ENCODE measurements at regions not wholly inside any gene's neighbourhood (a gene's known extent, or its start where the extent isn't known, plus 50 kb on each side); places are given as distances from the start of the nearest gene placed in this dataset.

DNA sequence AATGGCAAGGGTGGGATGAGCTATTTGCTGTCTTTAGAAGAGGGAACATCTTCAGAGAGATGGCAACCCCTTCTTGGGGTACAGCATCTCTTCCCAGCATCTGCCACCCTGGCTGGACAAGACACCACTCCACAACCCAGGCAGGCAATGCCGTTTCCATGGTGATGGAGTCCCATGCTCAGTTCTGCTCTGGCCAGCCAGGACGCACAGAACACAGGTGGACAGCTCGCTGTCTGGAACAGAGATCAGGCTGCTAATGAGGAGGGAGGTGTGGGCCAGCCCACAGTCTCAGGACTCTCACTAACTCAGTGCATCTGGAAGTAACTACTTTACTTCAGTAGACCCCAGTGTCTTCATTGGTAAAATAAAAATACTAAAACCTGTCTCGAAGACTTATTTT lies 321.0 kb upstream of the CPEB2 start:
- DNase-seq (ENCODE audit: low read depth in 2 of 2) = no peak

DNA sequence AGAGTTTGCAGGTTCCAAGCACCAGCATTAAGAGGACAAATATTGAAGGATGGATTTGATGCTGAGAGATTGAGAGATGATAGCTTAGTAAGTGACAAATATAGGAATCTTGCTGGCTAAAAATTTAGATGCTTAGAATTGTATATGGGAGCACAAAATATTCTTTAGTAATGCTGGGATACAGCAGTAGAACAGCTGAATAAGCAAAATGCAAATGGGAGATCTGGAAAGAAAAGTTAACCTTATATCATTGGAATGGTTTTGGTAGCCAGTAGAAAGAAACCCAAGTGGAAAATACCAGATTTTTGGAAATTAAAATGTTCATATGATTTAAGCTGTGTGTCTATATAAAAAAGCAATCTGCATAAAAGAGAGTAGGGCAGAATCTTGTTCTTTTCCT lies 308.6 kb upstream of the CPEB2 start:
- no peak for DNase-seq (ENCODE audit: low read depth in 2 of 2)

- DNase-seq (ENCODE audit: low read depth in 2 of 2) = no peak
Measured at GRCh38 chr4:14695095-14695845, 307.0 kb upstream of the CPEB2 start.

DNA sequence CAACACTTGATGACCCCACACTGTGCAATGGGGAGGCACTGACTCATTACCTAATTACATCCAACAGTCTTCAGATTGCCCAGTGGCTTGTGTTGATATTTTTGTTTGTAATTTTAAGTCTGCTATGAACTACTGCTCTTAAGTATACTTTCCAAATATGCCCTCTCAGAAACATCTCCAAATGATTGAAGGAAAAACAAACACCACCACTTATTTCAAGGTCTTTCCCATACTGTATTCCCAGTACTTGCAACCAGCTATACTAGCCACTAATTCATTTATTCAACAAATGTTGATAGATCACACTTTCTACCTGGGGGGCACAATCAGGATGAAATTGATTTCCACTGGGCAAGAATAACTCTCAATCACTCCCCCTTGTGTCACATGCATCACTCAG lies 302.2 kb upstream of the CPEB2 start:
- no peak for DNase-seq (ENCODE audit: low read depth in 2 of 2)

DNA sequence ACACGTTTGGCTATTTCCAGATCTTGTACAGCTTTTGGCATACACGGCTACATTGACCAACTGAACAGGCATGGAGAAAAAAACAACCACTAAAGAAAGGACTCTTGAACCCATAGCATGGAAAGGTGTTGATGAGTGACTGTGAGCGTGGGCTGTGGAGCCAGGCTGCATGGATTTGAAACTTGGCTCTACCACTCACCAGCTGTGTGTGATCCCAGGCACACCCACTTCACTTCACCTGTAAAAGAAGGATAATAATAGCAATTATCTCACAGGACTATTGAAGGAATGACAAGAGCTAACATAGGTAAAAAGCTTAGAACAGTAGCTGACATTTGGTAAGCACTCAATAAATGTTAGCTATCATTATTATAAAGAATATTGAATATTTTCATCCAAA lies 301.7 kb upstream of the CPEB2 start:
- no peak for DNase-seq (ENCODE audit: low read depth in 2 of 2)

DNA sequence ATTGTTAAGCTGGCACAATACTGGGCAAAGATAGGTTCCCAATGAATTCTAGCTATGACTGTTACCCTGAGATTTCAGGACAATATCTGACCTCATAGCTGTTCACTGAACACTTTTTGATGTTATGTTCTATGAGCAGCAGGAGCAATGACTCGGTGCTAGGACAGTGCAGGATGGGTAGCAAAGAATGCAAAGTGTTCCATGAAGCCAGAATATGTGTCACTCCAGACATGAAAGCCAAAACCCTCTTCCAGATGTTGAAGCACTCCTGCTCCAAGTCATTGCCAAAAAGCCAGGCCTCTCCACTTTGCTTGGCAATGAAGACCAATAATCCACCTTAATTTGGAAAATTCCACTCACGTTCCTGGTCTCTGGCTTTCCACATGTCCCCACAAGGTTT lies 300.9 kb upstream of the CPEB2 start:
- DNase-seq (ENCODE audit: low read depth in 2 of 2) = no peak

GRCh38 chr4:14701896-14702295 lies 300.4 kb upstream of the CPEB2 start:
- DNase-seq (ENCODE audit: low read depth in 2 of 2) = no peak

DNA sequence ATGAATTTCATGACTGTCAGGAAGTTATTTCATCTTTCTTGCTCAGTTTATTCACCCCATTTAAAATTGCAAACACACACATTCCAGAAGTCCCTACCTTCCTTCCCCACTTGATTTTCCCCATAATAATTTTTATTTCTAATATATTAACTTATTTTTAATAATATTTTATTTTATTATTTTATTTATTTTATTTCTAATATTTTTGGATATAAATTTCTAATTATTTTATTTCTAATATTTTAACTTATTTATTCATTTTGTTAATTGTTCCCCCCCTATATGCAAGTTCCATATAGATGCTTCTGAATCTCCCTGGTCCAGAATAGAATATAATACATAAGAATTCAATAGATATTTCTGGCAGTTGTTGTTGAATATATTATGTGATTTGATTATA lies 293.7 kb upstream of the CPEB2 start:
- DNase-seq (ENCODE audit: low read depth in 2 of 2) = no peak

DNA sequence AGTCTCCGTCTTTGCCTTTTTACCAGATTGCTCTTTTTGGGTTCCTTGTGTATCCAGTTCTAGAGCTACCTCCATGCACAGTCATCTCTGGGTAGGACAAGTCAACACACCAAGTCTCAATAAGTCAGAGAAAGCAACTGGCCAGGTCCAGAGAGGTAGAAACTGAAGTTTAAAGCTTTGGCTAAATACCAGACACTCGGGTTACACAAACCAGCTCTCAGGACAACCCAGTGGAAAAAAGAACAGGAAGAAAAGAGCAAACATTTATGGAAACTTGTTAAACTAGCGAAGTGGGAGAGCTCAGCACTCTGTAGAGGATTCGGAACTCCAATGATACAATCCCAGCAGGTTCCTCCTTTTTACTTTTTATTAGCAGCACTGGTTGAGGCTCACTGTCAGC lies 291.0 kb upstream of the CPEB2 start:
- DNase-seq (ENCODE audit: low read depth in 2 of 2) = no peak

DNA sequence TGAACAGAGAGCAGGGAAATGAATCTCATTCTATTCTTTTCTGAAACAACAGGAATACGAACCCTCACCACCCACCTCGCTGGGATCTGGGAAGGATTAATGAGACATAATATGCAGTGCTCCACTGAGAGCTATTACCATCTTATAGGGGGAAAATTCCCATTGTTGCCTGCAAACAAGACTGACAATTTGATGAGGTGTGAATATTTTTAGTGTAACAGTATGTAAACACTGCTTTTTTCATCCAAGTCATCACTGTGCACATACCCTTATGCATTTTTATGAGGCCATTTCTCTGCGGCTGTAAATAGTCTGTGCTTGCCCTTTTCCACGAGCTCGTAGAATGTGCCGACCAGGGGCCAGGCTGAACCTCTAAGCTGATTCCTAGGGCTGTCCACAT lies 285.6 kb upstream of the CPEB2 start:
- no peak for DNase-seq (ENCODE audit: low read depth in 2 of 2)

DNA sequence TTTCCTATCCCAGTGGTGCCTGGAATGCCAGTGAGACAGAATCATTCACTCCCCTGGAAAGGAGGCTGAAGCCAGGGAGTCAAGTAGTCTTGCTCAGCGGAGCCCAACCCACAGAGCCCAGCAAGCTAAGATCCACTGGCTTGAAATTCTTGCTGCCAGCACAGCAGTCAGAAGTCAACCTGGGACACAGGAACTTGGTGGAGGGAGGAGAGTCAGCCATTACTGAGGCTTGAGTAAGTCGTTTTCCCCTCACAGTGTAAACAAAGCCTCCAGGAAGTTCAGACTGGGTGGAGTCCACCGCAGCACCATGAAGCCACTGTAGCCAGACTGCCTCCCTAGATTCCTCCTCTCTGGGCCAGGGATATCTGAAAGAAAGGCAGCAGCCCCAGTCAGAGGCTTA lies 283.2 kb upstream of the CPEB2 start:
- DNase-seq (ENCODE audit: low read depth in 2 of 2) = no peak

DNA sequence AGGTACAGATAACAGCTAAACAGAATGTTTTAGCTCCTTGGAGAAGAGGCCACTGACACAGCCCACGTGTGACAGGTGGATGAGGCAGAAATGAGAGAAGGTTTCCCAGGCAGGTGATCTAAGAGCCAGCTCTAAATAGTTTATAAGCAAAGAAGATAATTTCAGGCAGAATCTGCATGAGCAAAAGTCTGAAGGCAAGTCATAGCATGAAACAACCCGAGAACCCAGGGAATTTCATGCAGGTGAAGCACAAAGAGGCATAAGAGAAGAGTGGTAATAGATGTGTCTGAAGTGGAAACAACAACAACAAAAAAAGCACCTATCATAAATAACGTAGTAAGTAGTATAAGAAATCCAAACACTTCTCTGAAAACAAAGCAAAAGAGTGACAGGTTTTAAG lies 275.8 kb upstream of the CPEB2 start:
- no peak for DNase-seq (ENCODE audit: low read depth in 2 of 2)

DNA sequence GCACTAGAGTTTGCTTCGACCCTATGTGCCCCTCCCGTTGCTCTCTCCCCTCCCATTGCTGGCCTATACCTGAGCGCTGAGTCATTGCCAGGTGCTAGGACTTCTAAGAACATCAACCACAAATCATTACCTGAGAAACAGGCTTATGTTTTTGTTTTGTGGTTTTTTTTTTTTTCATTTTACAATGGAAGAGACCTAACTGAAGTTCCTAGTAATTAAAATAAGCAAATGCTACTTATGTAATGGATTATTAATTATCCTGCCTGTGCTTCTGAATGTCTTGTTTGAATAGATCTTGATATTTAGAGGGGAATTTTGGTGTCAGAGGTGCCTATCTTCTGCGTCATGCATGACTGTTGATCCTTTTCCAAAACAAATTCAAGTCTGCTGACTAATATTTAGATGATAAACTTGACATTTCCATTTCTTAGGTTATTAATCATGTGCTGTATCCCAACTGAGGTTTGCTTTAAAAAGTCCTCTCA lies 275.4 kb upstream of the CPEB2 start:
- no peak for DNase-seq (ENCODE audit: low read depth in 2 of 2)

- DNase-seq (ENCODE audit: low read depth in 2 of 2) = no peak
Measured at GRCh38 chr4:14729282-14730000, 272.8 kb upstream of the CPEB2 start.

DNA sequence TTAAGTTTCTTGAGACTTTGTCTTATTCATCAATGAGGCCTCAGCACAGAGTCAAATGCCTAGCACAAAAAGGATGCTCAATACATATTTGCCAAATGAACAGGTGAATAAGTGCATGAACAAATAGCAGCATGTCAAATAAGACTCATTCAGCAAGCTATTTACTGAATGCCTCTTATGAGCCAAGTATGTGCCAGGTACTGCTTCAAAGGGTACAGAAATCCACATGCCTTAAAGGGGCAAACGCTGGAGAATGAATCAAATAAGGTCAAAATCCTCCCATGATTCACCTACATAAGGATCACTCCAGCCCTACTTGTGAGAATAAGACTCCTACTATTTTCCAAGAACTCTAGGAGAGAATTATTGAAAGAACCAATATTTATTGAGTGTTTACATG lies 260.2 kb upstream of the CPEB2 start:
- no peak for DNase-seq (ENCODE audit: low read depth in 2 of 2)

- DNase-seq (ENCODE audit: low read depth in 2 of 2) = no peak
Measured at GRCh38 chr4:14743172-14743571, 259.1 kb upstream of the CPEB2 start.

- DNase-seq (ENCODE audit: low read depth in 2 of 2) = no peak
Measured at GRCh38 chr4:14743601-14744000, 258.7 kb upstream of the CPEB2 start.

- DNase-seq (ENCODE audit: low read depth in 2 of 2) = no peak
Measured at GRCh38 chr4:14744346-14744745, 257.9 kb upstream of the CPEB2 start.

- no peak for DNase-seq (ENCODE audit: low read depth in 2 of 2)
Measured at GRCh38 chr4:14749910-14750309, 252.4 kb upstream of the CPEB2 start.

DNA sequence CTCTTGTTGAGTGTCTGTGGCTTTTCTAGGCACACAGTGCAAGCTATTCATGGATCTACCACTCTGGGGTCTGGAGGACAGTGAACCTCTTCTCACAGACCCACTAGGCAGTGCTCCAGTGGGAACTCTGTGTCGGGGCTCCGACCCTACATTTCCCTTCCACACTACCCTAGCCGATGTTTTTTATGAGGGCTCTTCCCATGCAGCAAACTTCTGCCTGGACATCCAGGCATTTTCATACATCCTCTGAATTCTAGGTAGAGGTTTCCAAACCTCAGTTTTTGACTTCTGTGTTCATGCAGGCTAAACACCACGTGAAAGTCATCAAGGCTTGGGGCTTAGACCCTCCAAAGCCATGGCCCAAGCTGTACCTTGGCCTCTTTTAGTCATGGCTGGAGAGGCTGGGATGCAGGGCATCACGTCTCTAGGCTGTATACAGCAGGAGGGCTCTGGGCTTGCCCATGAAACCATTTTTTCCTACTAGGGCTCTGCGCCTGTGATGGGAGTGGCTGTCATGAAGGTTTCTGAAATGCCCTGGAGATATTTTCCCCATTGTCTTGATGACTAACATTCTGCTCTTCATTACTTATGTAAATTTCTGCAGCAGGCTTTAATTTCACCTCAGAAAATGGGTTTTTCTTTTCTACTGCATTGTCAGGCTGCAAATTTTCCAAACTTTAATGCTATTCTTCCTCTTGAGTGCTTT lies 249.8 kb upstream of the CPEB2 start:
- no peak for DNase-seq (ENCODE audit: low read depth in 2 of 2)

- no peak for DNase-seq (ENCODE audit: low read depth in 2 of 2)
Measured at GRCh38 chr4:14767142-14767541, 235.1 kb upstream of the CPEB2 start.

GRCh38 chr4:14768449-14768848 lies 233.8 kb upstream of the CPEB2 start:
- no peak for DNase-seq (ENCODE audit: low read depth in 2 of 2)

DNA sequence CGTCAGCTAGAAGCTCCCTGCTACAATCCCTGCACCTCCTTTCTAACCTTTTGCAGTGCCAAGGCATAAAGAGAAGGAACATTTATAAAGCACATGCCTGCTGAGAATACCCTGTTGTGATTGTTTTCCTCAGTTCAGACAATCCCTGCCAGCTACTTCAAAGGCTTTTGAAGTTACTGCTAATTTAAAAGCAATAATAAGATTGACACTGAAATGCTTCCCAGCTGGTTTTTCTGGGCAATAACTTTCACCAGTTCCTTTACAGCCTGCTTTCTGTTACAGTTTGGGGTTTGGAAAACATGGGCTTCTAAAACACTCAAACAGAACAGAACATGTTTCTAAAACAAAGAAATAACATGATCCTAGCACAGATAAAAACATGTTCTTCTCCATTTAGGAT lies 232.3 kb upstream of the CPEB2 start:
- DNase-seq (ENCODE audit: low read depth in 2 of 2) = no peak

Measured in fibroblast of skin of left biceps (primary cell).